HFFc6 (cell line): ENCODE measurements at regions not wholly inside any gene's neighbourhood (a gene's known extent, or its start where the extent isn't known, plus 50 kb on each side); places are given as distances from the start of the nearest gene placed in this dataset.

Source experiments
- DNase-seq: peaks from one replicate; pipeline ENCODE4 v3.0.0-alpha.2; 2018
- H3K27ac Mint-ChIP-seq: 2 replicates; pipeline ENCODE4 v1.8.0; 2020; ENCODE audit warnings: mild to moderate bottlenecking, mixed read lengths
- H3K27me3 Mint-ChIP-seq: 2 replicates; pipeline ENCODE4 v1.8.0; 2021; ENCODE audit warnings: mild to moderate bottlenecking, moderate library complexity, mixed read lengths; ENCODE audit not compliant: insufficient read depth
- H3K36me3 Mint-ChIP-seq: 2 replicates; pipeline ENCODE4 v1.8.0; 2021; ENCODE audit warnings: low read depth, mixed read lengths
- H3K4me1 Mint-ChIP-seq: 2 replicates; pipeline ENCODE4 v1.8.0; 2020; ENCODE audit warnings: low read depth, mixed read lengths
- H3K4me3 Mint-ChIP-seq: 2 replicates; pipeline ENCODE4 v1.8.0; 2020; ENCODE audit warnings: mild to moderate bottlenecking, moderate library complexity, mixed read lengths
- H3K9me3 Mint-ChIP-seq: 2 replicates; pipeline ENCODE4 v1.8.0; 2020; ENCODE audit warnings: mild to moderate bottlenecking, mixed read lengths
- TF ChIP-seq, protein P1 (sequence below): fragments of 200-600 bp; sonication (generic); IDR thresholded peaks from 2 replicates; pipeline ENCODE4 v1.5.0; 2021; ENCODE audit warnings: antibody characterized with exemption, mild to moderate bottlenecking

DNA sequence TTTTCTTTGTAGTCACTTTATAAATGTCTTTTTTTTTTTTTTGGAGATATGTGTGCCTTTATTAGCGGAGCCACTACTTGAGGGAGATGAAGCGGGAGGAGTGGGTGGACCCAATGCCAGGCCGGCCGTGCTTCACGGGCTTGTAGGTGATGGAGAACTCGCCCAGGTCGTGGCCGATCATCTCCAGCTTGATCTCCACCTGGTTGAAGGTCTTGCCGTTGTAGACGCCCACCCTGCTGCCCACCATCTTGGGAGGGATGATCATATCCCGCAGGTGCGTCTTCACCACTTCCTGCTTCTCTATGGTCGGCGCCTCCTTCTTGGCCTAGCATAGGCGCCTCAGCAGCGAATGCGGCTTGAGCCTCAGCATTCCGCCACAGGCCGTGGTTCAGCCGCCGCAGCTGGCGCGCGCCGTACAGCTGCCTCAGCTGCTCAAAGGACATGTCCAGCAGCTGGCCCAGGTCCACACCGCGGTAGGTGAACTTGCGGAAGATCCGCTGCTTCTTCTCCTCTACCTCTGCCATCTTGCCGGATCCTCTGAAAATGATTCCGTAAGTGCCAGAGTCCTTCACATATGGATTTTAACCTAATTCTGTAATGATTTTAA is 1095.6 kb downstream of the MAT2B start:
- TF ChIP-seq, protein P1, sequence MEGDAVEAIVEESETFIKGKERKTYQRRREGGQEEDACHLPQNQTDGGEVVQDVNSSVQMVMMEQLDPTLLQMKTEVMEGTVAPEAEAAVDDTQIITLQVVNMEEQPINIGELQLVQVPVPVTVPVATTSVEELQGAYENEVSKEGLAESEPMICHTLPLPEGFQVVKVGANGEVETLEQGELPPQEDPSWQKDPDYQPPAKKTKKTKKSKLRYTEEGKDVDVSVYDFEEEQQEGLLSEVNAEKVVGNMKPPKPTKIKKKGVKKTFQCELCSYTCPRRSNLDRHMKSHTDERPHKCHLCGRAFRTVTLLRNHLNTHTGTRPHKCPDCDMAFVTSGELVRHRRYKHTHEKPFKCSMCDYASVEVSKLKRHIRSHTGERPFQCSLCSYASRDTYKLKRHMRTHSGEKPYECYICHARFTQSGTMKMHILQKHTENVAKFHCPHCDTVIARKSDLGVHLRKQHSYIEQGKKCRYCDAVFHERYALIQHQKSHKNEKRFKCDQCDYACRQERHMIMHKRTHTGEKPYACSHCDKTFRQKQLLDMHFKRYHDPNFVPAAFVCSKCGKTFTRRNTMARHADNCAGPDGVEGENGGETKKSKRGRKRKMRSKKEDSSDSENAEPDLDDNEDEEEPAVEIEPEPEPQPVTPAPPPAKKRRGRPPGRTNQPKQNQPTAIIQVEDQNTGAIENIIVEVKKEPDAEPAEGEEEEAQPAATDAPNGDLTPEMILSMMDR = no peak
- no peak overlapping the region for H3K4me3 Mint-ChIP-seq
- no peaks in the 10 kb centered on the region for H3K36me3 Mint-ChIP-seq
- peaks cover 2% of the 10 kb centered on the region; the same call in 1 of the 2 replicates for H3K27me3 Mint-ChIP-seq
- no peak for DNase-seq
- no peaks in the 10 kb centered on the region for H3K4me1 Mint-ChIP-seq
- no peak overlapping the region for H3K27ac Mint-ChIP-seq
- H3K9me3 Mint-ChIP-seq = peaks cover 29% of the 10 kb centered on the region

DNA sequence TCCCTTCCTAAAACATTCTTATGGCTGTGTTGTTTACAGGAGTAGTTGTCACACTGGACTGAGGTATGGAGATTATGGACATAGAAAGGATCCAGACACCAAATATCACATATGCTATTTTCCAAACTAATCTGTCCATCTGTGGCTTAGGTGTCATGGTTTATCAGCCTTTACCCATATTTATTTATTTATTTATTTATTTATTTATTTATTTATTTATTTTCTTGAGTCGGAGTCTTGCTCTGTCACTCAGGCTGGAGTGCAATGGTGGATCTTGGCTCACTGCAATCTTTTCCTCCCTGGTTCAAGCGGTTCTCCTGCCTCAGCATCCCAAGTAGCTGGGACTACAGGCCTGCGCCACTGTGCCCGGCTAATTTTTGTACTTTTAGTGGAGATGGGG is 1103.1 kb downstream of the MAT2B start:
- no peak for DNase-seq
- TF ChIP-seq, protein P1 = no peak
- Mint-ChIP-seq H3K27me3 (no peaks in the 10 kb centered on the region), H3K9me3 (peaks cover 41% of the 10 kb centered on the region), H3K4me1 (no peaks in the 10 kb centered on the region), H3K27ac (no peak overlapping the region), H3K36me3 (no peaks in the 10 kb centered on the region), H3K4me3 (no peak overlapping the region)

DNA sequence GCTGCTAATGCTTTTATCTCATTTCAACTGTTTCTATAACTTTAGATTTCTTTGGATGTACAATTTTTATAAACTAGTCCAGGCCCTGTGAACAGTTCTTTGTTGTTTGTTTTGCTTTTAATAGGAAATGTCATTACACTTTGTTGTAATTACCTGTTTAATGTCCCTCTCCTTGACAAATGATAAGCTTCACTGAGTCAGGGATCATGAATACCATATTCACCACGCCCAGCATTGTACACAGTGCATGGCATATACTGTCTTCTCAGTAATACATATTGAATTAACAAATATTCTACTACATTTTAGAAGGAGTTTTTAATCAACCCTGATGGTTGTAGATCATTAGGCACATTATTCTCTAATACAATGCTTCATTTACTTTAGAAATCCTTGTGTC is 1105.0 kb downstream of the MAT2B start:
- TF ChIP-seq, protein P1 = no peak
- H3K27ac Mint-ChIP-seq = no peak overlapping the region

DNA sequence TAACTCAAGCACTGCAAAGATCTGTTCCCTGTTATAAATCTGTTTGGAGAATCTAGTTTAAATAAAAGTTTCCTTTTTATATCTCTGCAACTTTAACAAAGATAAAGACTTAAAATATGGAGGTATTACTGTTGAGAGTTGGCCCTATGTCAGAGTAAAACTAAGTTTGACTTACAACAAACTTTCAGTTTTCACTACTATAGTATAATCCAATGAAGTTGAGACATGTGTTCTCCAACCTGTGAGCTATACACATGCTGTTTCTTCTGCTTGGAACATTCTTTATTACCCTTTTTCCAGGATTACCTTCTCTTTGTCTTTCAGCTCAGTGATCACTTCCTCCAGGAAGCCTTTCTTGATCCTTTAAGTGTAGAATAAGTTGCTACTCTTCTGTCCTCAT is 1109.3 kb downstream of the MAT2B start:
- H3K27ac Mint-ChIP-seq = no peak overlapping the region
- DNase-seq = no peak
- no peaks in the 10 kb centered on the region for H3K36me3 Mint-ChIP-seq
- peaks cover 17% of the 10 kb centered on the region for H3K9me3 Mint-ChIP-seq
- H3K4me3 Mint-ChIP-seq = no peak overlapping the region
- TF ChIP-seq, protein P1 = no peak
- H3K4me1 Mint-ChIP-seq = no peaks in the 10 kb centered on the region
- no peaks in the 10 kb centered on the region for H3K27me3 Mint-ChIP-seq

More for the DNA sequence above, 1105.0 kb downstream of the MAT2B start:
- H3K4me1 Mint-ChIP-seq = no peaks in the 10 kb centered on the region
- no peaks in the 10 kb centered on the region for H3K36me3 Mint-ChIP-seq
- H3K9me3 Mint-ChIP-seq = peaks cover 41% of the 10 kb centered on the region
- H3K4me3 Mint-ChIP-seq = no peak overlapping the region
- no peaks in the 10 kb centered on the region for H3K27me3 Mint-ChIP-seq
- no peak for DNase-seq

DNA sequence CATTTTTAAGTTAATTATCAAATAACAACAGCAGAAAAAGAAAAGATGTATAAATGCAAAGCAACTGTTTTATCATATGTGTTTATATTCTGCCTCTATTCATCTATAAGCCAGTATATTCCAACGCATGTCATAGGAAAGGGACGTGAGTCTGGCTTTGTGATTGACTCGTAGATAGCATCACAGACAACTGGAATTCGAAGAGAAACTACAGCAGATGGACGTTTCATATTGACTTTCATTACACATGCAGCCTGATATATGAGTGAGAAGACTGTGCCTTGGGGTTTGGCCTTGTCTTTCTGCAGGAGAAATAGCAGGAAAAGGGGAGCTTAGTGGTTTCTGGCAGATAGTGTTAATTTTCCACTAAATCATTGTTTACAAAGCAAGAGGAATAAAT is 1111.9 kb downstream of the MAT2B start:
- Mint-ChIP-seq H3K27ac (no peak overlapping the region), H3K9me3 (peaks cover 25% of the 10 kb centered on the region), H3K27me3 (no peaks in the 10 kb centered on the region), H3K36me3 (no peaks in the 10 kb centered on the region), H3K4me3 (no peak overlapping the region), H3K4me1 (no peaks in the 10 kb centered on the region)
- TF ChIP-seq, protein P1 = no peak
- DNase-seq = no peak

DNA sequence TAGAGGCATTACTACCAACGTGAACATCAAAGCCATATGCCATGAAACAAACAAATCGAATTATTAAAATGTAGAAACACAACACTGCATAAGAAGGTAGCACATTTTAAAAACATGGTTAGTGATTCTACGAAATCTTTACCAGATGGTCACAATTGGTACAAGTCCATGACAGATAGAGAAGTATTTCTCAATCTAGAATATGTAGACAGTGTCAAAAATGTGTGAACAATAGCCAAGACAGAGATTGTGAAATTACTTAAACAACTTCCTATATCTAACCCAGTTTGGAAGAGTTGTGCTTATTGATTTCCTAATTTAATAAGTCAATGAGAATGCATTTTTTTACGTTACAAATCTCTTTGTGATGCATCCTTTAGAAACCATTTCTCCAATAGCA is 1121.6 kb downstream of the MAT2B start:
- no peaks in the 10 kb centered on the region for H3K4me1 Mint-ChIP-seq
- TF ChIP-seq, protein P1 = no peak
- no peak overlapping the region for H3K27ac Mint-ChIP-seq
- no peak overlapping the region for H3K4me3 Mint-ChIP-seq
- peaks cover 25% of the 10 kb centered on the region for H3K9me3 Mint-ChIP-seq
- DNase-seq = no peak
- no peaks in the 10 kb centered on the region for H3K27me3 Mint-ChIP-seq
- H3K36me3 Mint-ChIP-seq = no peaks in the 10 kb centered on the region
